K562 (cell line): ENCODE measurements at regions not wholly inside any gene's neighbourhood (a gene's known extent, or its start where the extent isn't known, plus 50 kb on each side); places are given as distances from the start of the nearest gene placed in this dataset.
A peak's percentile ranks its signal among the peaks of the same experiment; 100 is the strongest.

Source experiments
- ATAC-seq: fragments of 200-7000 bp; cut with Tn5 transposase; 3 replicates; pipeline ENCODE4 v1.9.1; 2020; ENCODE audit warnings: moderate library complexity
- BruUV-seq: library from RNA; stranded (reverse); fragments of 400-500 nt; replicated peaks from 2 replicates; lab custom pipeline; 2021; lab: Mats Ljungman, UMichigan
- CTCF ChIA-PET: fragments of 300-600 bp; formaldehyde crosslinking; extraction: SDS; loops from one replicate; lab custom pipeline; 2021; ENCODE audit warnings: low intra/inter-chr PET ratio; lab: Yijun Ruan, JAX
- POLR2A ChIA-PET: fragments of 300-600, 350-650 bp; sonication (Branson Sonifier 250); formaldehyde crosslinking; extraction: SDS; loops from one replicate; lab custom pipeline; 2021; ENCODE audit warnings: antibody characterized with exemption, inconsistent platforms; lab: Yijun Ruan, JAX
- DNase-seq, 4 experiments: peaks; one replicate each; pipeline versions ENCODE4 v3.0.0 to v3.0.0-alpha.2; 2011 to 2018; ENCODE audit warnings: low spot score in 3 of 4, mixed read lengths in 3 of 4; ENCODE audit errors: extremely low read depth in 1 of 4
- FAIRE-seq: peaks from 2 replicates; lab custom pipeline; 2011; peaks lifted over from hg19 to GRCh38; lab: Jason Lieb, UNC
- H2AFZ ChIP-seq: 2 replicates; pipeline ENCODE4 v1.6.0; 2011; ENCODE audit warnings: low read depth, low read length, control low read depth, inconsistent platforms
- H3K27ac ChIP-seq: fragments of 200-600 bp; 3 replicates; pipeline ENCODE4 v1.8.0; 2011; ENCODE audit warnings: low read depth, mild to moderate bottlenecking, control low read depth, inconsistent platforms, low read length, moderate library complexity, mixed read lengths; ENCODE audit errors: extremely low read depth
- H3K27me3 ChIP-seq, 2 experiments: fragments of 300-600 bp in 1 of 2; 2 replicates in 1 of 2; 3 replicates in 1 of 2; pipeline versions ENCODE4 v1.6.0 to v1.8.0; 2011; ENCODE audit warnings: inconsistent platforms in 2 of 2, low read length in 2 of 2, mild to moderate bottlenecking in 1 of 2, mixed read lengths in 1 of 2, moderate library complexity in 1 of 2; ENCODE audit not compliant: control insufficient read depth in 2 of 2, insufficient read depth in 2 of 2
- H3K36me3 ChIP-seq: fragments of 300-600 bp; 3 replicates; pipeline ENCODE4 v1.8.0; 2011; ENCODE audit warnings: mild to moderate bottlenecking, low read length, inconsistent platforms; ENCODE audit not compliant: control insufficient read depth, insufficient read depth
- H3K4me1 ChIP-seq, 2 experiments: fragments of 200-600 bp in 1 of 2; replicated peaks in 1 of 2; 2 replicates in 1 of 2; 3 replicates in 1 of 2; pipeline versions ENCODE4 v1.5.1 to v1.8.0; 2011; ENCODE audit warnings: inconsistent platforms in 2 of 2, low read length in 2 of 2, mild to moderate bottlenecking in 1 of 2, mixed read lengths in 1 of 2, moderate library complexity in 1 of 2; ENCODE audit not compliant: control insufficient read depth in 2 of 2, insufficient read depth in 2 of 2
- H3K4me2 ChIP-seq: 2 replicates; pipeline ENCODE4 v1.6.1; 2011; ENCODE audit warnings: low read length, control low read depth, inconsistent platforms, mixed read lengths; ENCODE audit not compliant: insufficient read depth
- H3K4me3 ChIP-seq: fragments of 200-600 bp; sonication (generic), shearing (Covaris generic); 2 replicates; pipeline ENCODE4 v1.5.1; 2016; ENCODE audit warnings: control low read depth, inconsistent platforms
- H3K79me2 ChIP-seq: fragments of 200-600 bp; 3 replicates; pipeline ENCODE4 v1.8.0; 2011; ENCODE audit warnings: low read length, inconsistent platforms; ENCODE audit not compliant: control insufficient read depth, insufficient read depth
- H3K9ac ChIP-seq, 2 experiments: 2 replicates each; pipeline versions ENCODE4 v1.6.0 to v1.6.1; 2011; ENCODE audit warnings: low read depth in 2 of 2, low read length in 2 of 2, control low read depth in 1 of 2, inconsistent platforms in 1 of 2, mild to moderate bottlenecking in 1 of 2, mixed read lengths in 1 of 2; ENCODE audit not compliant: insufficient read depth in 1 of 2
- H3K9me1 ChIP-seq: one replicate; pipeline ENCODE4 v1.6.0; 2011; ENCODE audit warnings: inconsistent platforms, mild to moderate bottlenecking, low read length, moderate library complexity; ENCODE audit not compliant: control insufficient read depth, insufficient read depth
- H3K9me3 ChIP-seq: replicated peaks from 2 replicates; pipeline ENCODE4 v1.5.1; 2011; ENCODE audit warnings: low read depth, low read length, inconsistent platforms; ENCODE audit not compliant: control insufficient read depth, insufficient read depth
- H4K20me1 ChIP-seq: replicated peaks from 2 replicates; pipeline ENCODE4 v1.6.1; 2011; ENCODE audit warnings: low read length, inconsistent platforms, mixed read lengths; ENCODE audit not compliant: control insufficient read depth, insufficient read depth
- HBP1 ChIP-seq: fragments of 450-650 bp; formaldehyde crosslinking; IDR thresholded peaks from 2 replicates; pipeline ENCODE4 v1.4.0; 2022; ENCODE audit warnings: missing genetic modification characterization
- RBM25 ChIP-seq: fragments of 200-400 bp; formaldehyde crosslinking; IDR thresholded peaks from 2 replicates; pipeline ENCODE4 v1.6.1; 2018; ENCODE audit warnings: low read length, low read depth, moderate library complexity; ENCODE audit not compliant: severe bottlenecking
- ZNF507 ChIP-seq: conservative IDR thresholded peaks from 2 replicates; pipeline ENCODE4 v1.6.1; 2017; ENCODE audit warnings: missing genetic modification characterization, missing compliant biosample characterization
- WGBS: fragments of 100-300 bp; shearing (Covaris generic); methylation state at CpG from one replicate; pipeline ENCODE4 v1.1.6; 2016; ENCODE audit warnings: low coverage, mixed read lengths; ENCODE audit not compliant: insufficient coverage; ENCODE audit errors: missing lambda C conversion rate; 5-methylcytosine and 5-hydroxymethylcytosine counted together
- in situ Hi-C: fragments of 300-500 bp; cut with MboI; formaldehyde crosslinking; loops from 4 replicates; pipeline ENCODE4 v1.15.0; 2018; ENCODE audit warnings: inconsistent platforms, mixed read lengths
- intact Hi-C: fragments of 100-400 bp; cut with micrococcal nuclease; formaldehyde crosslinking; loops from 2 replicates; pipeline ENCODE4 v1.14.2; 2022

- no TSS peak for BruUV-seq
- ChIA-PET CTCF (no interaction called here), POLR2A (no interaction called here)
- peaks cover 0 to 42% of the 10 kb centered on the region in 2 experiments; a peak in 3 of 5 replicates for H3K27me3 ChIP-seq
- H3K4me3 ChIP-seq: no peak overlapping the region
- no peaks in the 10 kb centered on the region for H3K9me3 ChIP-seq
- 5% methylated on average over 2 of the region's 3 CpGs for WGBS
- H4K20me1 ChIP-seq: peaks cover 11% of the 10 kb centered on the region
- intact Hi-C loops (no loop called here), in situ Hi-C loops (no loop called here)
- H3K9ac ChIP-seq: no peak overlapping the region
- no peak overlapping the region for H2AFZ ChIP-seq
- TF ChIP-seq RBM25: peak; percentile 45
- no peak for TF ChIP-seq ZNF507 (tag)
- DNase-seq (no peak), ATAC-seq (no peak), FAIRE-seq (no peak)
- H3K27ac ChIP-seq: no peak overlapping the region
- no peaks in the 10 kb centered on the region for H3K36me3 ChIP-seq
- H3K9me1 ChIP-seq: no peaks in the 10 kb centered on the region
- no peaks in the 10 kb centered on the region for H3K79me2 ChIP-seq
- H3K4me2 ChIP-seq: no peak overlapping the region
- H3K4me1 ChIP-seq: no peaks in the 10 kb centered on the region; a peak in 1 of 5 replicates
These were observed 78.1 kb upstream of the CRHR1 start for GRCh38 chr17:45706033-45706432.

- no TSS peak for BruUV-seq
- H3K9me3 ChIP-seq: no peaks in the 10 kb centered on the region
- H3K4me1 ChIP-seq: no peaks in the 10 kb centered on the region; a peak in 1 of 5 replicates
- WGBS: 5% methylated on average over 5 of the region's 5 CpGs
- no peak for ATAC-seq
- H4K20me1 ChIP-seq: peaks cover 5% of the 10 kb centered on the region; the same call in 1 of the 2 replicates
- H3K36me3 ChIP-seq: no peaks in the 10 kb centered on the region
- H2AFZ ChIP-seq: no peak overlapping the region
- TF ChIP-seq HBP1 (CRISPR knock-in tag) (no peak), RBM25 (peak; percentile 67)
- H3K27me3 ChIP-seq: peaks cover 5 to 48% of the 10 kb centered on the region in 2 experiments
- no peaks in the 10 kb centered on the region for H3K9me1 ChIP-seq
- ChIA-PET POLR2A (no interaction called here), CTCF (no interaction called here)
- no peak for DNase-seq
- in situ Hi-C loops: no loop called here
- H3K4me3 ChIP-seq: no peak overlapping the region
- no peaks in the 10 kb centered on the region for H3K79me2 ChIP-seq
- no peak overlapping the region for H3K4me2 ChIP-seq
- no peak for FAIRE-seq
- intact Hi-C loops: no loop called here
- H3K27ac ChIP-seq: no peak overlapping the region
- H3K9ac ChIP-seq: no peak overlapping the region
These were observed 75.3 kb upstream of the CRHR1 start for GRCh38 chr17:45708707-45709290.
